Spinal cord (tissue), 9 donors: ENCODE measurements at regions not wholly inside any gene's neighbourhood (a gene's known extent, or its start where the extent isn't known, plus 50 kb on each side); places are given as distances from the start of the nearest gene placed in this dataset.

Experiments used
- DNase-seq, 6 donors: peaks; one replicate each; pipeline versions ENCODE4 v3.0.0 to v3.0.0-alpha.2; 2013 to 2015; ENCODE audit warnings: low spot score in 6 of 6, low read depth in 4 of 6
- H3K27ac ChIP-seq: one replicate; pipeline ENCODE4 v1.5.1; 2013; ENCODE audit warnings: low read depth, low read length, control low read depth
- H3K27me3 ChIP-seq: one replicate; pipeline ENCODE4 v1.6.1; 2013; ENCODE audit warnings: low read length; ENCODE audit not compliant: control insufficient read depth, insufficient read depth
- H3K36me3 ChIP-seq: one replicate; pipeline ENCODE4 v1.6.1; 2013; ENCODE audit warnings: low read length; ENCODE audit not compliant: control insufficient read depth, insufficient read depth
- H3K4me1 ChIP-seq: one replicate; pipeline ENCODE4 v1.6.1; 2013; ENCODE audit warnings: low read length; ENCODE audit not compliant: control insufficient read depth, insufficient read depth
- H3K4me3 ChIP-seq: one replicate; pipeline ENCODE4 v1.5.1; 2013; ENCODE audit warnings: low read depth, low read length, control low read depth
- H3K9me3 ChIP-seq: one replicate; pipeline ENCODE4 v1.6.1; 2013; ENCODE audit warnings: low read length; ENCODE audit not compliant: control insufficient read depth, insufficient read depth
- WGBS: methylation state at CpG from one replicate; pipeline ENCODE4 v1.1.5; 2013; ENCODE audit warnings: missing lambda C conversion rate; ENCODE audit not compliant: insufficient coverage; 5-methylcytosine and 5-hydroxymethylcytosine counted together
- donor health status: healthy.

GRCh38 chr19:13712767-13713201 lies 51.5 kb upstream of the MRI1 start:
- DNase-seq: peak in 3 of 6 donors; percentile 39 to 95 (median 80)
- Histone ChIP-seq H3K4me1 (peaks cover 5% of the 10 kb centered on the region), H3K36me3 (no peaks in the 10 kb centered on the region), H3K9me3 (peaks cover 5% of the 10 kb centered on the region), H3K27me3 (no peaks in the 10 kb centered on the region), H3K27ac (no peak overlapping the region), H3K4me3 (no peak overlapping the region)
- 33% methylated on average over 2 of the region's 7 CpGs for WGBS

GRCh38 chr19:13707915-13708314 lies 56.4 kb upstream of the MRI1 start:
- Histone ChIP-seq H3K9me3 (peaks cover 3% of the 10 kb centered on the region), H3K4me3 (no peak overlapping the region), H3K4me1 (no peaks in the 10 kb centered on the region), H3K36me3 (no peaks in the 10 kb centered on the region), H3K27ac (no peak overlapping the region), H3K27me3 (no peaks in the 10 kb centered on the region)
- peak in 1 of 6 donors; percentile 86 for DNase-seq
- 0% methylated on average over 3 of the region's 4 CpGs for WGBS

- WGBS: 100% methylated on average over 2 of the region's 5 CpGs
- no peaks in the 10 kb centered on the region for H3K4me1 ChIP-seq
- no peak for DNase-seq
- no peak overlapping the region for H3K27ac ChIP-seq
- H3K36me3 ChIP-seq: no peaks in the 10 kb centered on the region
- H3K4me3 ChIP-seq: no peak overlapping the region
- H3K9me3 ChIP-seq: peaks cover 7% of the 10 kb centered on the region
- peaks cover 2% of the 10 kb centered on the region for H3K27me3 ChIP-seq
These were observed 58.3 kb upstream of the MRI1 start for GRCh38 chr19:13705928-13706447.

GRCh38 chr19:13705201-13705600 lies 59.1 kb upstream of the MRI1 start:
- no peak overlapping the region for H3K4me3 ChIP-seq
- no peaks in the 10 kb centered on the region for H3K36me3 ChIP-seq
- WGBS: 100% methylated on average over 1 of the region's 2 CpGs
- no peak for DNase-seq
- H3K27me3 ChIP-seq: peaks cover 2% of the 10 kb centered on the region
- no peak overlapping the region for H3K27ac ChIP-seq
- peaks cover 7% of the 10 kb centered on the region for H3K9me3 ChIP-seq
- H3K4me1 ChIP-seq: peaks cover 1% of the 10 kb centered on the region

- H3K36me3 ChIP-seq: no peaks in the 10 kb centered on the region
- H3K4me1 ChIP-seq: peaks cover 8% of the 10 kb centered on the region
- H3K27ac ChIP-seq: no peak overlapping the region
- no peak for DNase-seq
- WGBS: 100% methylated on average over 1 of the region's 2 CpGs
- peaks cover 2% of the 10 kb centered on the region for H3K27me3 ChIP-seq
- peaks cover 7% of the 10 kb centered on the region for H3K9me3 ChIP-seq
- H3K4me3 ChIP-seq: no peak overlapping the region
These were observed 62.7 kb upstream of the MRI1 start for GRCh38 chr19:13701624-13702023.

- no peak overlapping the region for H3K27ac ChIP-seq
- H3K4me3 ChIP-seq: no peak overlapping the region
- peaks cover 4% of the 10 kb centered on the region for H3K9me3 ChIP-seq
- H3K4me1 ChIP-seq: peaks cover 8% of the 10 kb centered on the region
- peaks cover 2% of the 10 kb centered on the region for H3K27me3 ChIP-seq
- DNase-seq: peak in 1 of 6 donors; percentile 92
- no peaks in the 10 kb centered on the region for H3K36me3 ChIP-seq
- 50% methylated on average over 2 of the region's 8 CpGs for WGBS
These were observed 63.7 kb upstream of the MRI1 start for GRCh38 chr19:13700621-13701020.

GRCh38 chr19:13699786-13700185 lies 64.5 kb upstream of the MRI1 start:
- Histone ChIP-seq H3K4me1 (peaks cover 8% of the 10 kb centered on the region), H3K36me3 (no peaks in the 10 kb centered on the region), H3K27me3 (peaks cover 2% of the 10 kb centered on the region), H3K4me3 (no peak overlapping the region), H3K9me3 (peaks cover 4% of the 10 kb centered on the region), H3K27ac (no peak overlapping the region)
- DNase-seq: peak in 1 of 6 donors; percentile 64
- WGBS: no CpG with 5 or more reads among the region's 4 CpGs

GRCh38 chr19:13696839-13697238 lies 67.5 kb upstream of the MRI1 start:
- Histone ChIP-seq H3K36me3 (no peaks in the 10 kb centered on the region), H3K27ac (no peak overlapping the region), H3K4me3 (no peak overlapping the region), H3K9me3 (peaks cover 4% of the 10 kb centered on the region), H3K4me1 (peaks cover 21% of the 10 kb centered on the region), H3K27me3 (peaks cover 2% of the 10 kb centered on the region)
- no peak for DNase-seq
- 89% methylated on average over 1 of the region's 1 CpG for WGBS

- 79% methylated on average over 4 of the region's 4 CpGs for WGBS
- Histone ChIP-seq H3K9me3 (no peaks in the 10 kb centered on the region), H3K27ac (no peak overlapping the region), H3K36me3 (no peaks in the 10 kb centered on the region), H3K27me3 (no peaks in the 10 kb centered on the region), H3K4me1 (peaks cover 20% of the 10 kb centered on the region), H3K4me3 (no peak overlapping the region)
- DNase-seq: no peak
These were observed 70.4 kb upstream of the MRI1 start for GRCh38 chr19:13693889-13694288.

GRCh38 chr19:13691569-13692435 lies 72.5 kb upstream of the MRI1 start:
- peak overlapping the region; percentile 57 for H3K27ac ChIP-seq
- DNase-seq: peak in 5 of 6 donors; percentile 55 to 95 (median 63)

More at GRCh38 chr19:13691569-13692435, 72.5 kb upstream of the MRI1 start:
- Histone ChIP-seq H3K4me3 (no peak overlapping the region), H3K36me3 (no peaks in the 10 kb centered on the region), H3K27me3 (no peaks in the 10 kb centered on the region), H3K9me3 (no peaks in the 10 kb centered on the region), H3K4me1 (peaks cover 20% of the 10 kb centered on the region)
- 25% methylated on average over 3 of the region's 8 CpGs for WGBS
